GM21447 (cell line): ENCODE measurements at regions not wholly inside any gene's neighbourhood (a gene's known extent, or its start where the extent isn't known, plus 50 kb on each side); places are given as distances from the start of the nearest gene placed in this dataset.
"Not testable (repeated sequence)": the region's sequence is repeated elsewhere in the genome, so short reads cannot be mapped to it uniquely, and the experiment has no call there.

Experiments
- ATAC-seq: cut with Tn5 transposase; IDR thresholded peaks from one replicate; pipeline ENCODE4 v1.9.1; 2021; ENCODE audit not compliant: unreplicated experiment

GRCh38 chr14:22349281-22349680 lies 239.7 kb downstream of the DAD1 start:
- ATAC-seq, result not testable (repeated sequence)

GRCh38 chr14:22344673-22345072 lies 244.4 kb downstream of the DAD1 start:
- no peak for ATAC-seq

GRCh38 chr14:22344209-22344608 lies 244.8 kb downstream of the DAD1 start:
- not testable (repeated sequence) for ATAC-seq

- no peak for ATAC-seq
Measured at GRCh38 chr14:22341049-22341448, 248.0 kb downstream of the DAD1 start.

DNA sequence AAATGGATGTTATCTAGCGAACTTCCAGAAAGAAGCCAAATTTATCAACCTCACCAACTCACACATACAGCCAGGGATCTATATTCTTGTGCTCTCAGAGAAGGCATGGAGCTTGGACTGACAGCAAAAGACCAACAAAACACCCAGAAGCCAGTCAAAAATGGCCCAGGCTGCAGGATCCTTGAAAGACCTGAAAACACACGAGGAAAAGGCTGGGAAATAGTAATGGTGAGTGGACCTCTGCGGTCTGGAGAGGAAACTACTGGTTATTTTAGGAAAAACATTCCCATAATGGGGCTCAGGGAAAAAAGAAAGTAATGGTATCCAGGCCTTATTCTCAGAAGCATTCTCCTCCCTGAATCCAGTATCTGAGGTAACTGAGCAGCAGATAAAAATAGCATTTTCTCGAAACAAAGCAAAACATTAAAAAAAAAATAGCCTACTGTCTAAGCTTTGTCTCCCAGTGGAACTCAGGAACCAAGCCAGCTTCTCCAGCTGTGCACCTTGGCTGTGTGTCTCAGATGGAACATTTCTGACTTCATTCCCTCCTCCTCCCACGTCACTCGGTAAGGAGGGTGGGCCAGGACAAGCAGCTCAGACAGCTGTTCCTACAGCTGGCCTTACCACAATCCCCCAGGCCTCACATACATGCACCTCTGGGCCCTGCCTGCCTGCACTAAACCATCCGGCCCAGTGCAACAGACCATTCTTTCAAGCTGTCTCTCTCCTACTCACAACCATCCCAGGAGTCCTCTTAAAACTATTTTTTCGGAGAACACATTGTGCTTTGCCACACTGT lies 249.9 kb downstream of the DAD1 start:
- ATAC-seq, result no peak

- ATAC-seq, result no peak
Measured at GRCh38 chr14:22338381-22338780, 250.6 kb downstream of the DAD1 start.

DNA sequence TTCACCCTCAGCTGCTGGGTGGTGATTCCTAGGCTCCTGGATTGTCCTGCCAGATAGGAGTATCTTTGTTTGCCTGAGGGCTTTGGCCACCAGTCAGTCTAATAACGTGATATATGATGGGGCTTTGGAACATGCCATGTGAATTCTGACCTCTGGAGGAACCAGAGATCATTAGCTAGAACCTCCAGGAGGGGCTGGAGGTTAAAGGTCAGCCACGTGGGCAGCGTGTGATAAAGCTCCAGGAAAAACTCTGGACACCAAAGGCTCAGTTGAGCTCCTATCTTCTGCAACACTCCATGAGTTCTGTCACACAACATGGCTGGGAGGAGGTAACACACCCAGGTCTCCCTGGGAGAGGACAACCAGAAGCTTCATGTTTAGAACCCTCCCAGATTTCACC lies 251.1 kb downstream of the DAD1 start:
- no peak for ATAC-seq

DNA sequence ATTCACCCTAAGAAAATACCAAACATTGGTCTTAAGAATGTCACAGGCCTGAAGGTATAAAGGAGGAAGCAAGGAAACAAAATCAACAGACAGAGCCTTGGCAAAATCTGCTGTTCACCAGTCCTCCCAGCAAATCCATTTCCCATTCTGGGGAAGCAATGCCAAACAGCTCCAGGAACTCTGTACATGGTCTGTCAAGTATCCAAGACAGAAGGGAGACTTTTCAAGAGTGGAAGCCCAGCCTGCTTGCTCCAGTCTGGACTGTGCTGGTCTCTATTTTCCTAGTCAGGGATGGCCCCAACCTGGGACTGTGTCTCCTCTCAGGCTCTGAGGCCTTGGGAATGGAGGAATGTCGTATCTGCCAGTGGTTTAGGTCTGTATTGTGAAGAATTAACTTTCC lies 251.5 kb downstream of the DAD1 start:
- ATAC-seq, result no peak

DNA sequence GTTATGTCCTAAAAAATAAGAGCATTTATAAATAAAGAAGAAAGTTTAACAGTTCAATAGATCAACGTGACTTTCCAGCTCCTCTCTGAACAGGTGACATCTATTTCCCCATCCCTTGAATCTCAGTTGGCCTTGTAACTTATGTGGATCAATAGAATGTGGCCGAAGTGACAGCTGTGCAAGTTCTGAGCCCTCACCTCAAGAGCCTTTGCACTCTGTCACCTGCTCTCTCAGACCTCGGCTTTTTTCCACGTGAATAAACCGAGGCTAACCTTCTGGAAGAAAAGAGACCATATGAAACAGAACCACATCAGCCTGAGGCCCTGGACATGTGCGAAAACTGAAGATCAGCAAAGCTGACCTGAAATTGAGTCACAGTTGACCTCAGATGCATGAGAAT lies 253.0 kb downstream of the DAD1 start:
- ATAC-seq, result no peak

- ATAC-seq, result no peak
Measured at GRCh38 chr14:22334627-22335026, 254.4 kb downstream of the DAD1 start.

DNA sequence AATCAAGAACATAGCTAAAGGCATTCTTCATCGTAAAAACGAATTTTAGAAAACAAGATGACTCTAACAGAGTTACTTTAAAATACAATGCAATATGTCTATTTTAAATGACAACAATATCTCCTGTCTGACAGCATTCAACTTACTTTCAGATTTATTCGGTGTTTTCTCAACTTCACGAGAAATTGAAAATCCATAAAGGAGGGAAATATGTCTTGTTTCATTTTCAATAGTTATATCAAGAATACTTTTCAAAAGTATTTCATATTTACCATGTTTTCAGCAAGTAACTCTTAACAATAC lies 254.8 kb downstream of the DAD1 start:
- ATAC-seq, result no peak

GRCh38 chr14:22333422-22334274 lies 255.4 kb downstream of the DAD1 start:
- no peak for ATAC-seq

DNA sequence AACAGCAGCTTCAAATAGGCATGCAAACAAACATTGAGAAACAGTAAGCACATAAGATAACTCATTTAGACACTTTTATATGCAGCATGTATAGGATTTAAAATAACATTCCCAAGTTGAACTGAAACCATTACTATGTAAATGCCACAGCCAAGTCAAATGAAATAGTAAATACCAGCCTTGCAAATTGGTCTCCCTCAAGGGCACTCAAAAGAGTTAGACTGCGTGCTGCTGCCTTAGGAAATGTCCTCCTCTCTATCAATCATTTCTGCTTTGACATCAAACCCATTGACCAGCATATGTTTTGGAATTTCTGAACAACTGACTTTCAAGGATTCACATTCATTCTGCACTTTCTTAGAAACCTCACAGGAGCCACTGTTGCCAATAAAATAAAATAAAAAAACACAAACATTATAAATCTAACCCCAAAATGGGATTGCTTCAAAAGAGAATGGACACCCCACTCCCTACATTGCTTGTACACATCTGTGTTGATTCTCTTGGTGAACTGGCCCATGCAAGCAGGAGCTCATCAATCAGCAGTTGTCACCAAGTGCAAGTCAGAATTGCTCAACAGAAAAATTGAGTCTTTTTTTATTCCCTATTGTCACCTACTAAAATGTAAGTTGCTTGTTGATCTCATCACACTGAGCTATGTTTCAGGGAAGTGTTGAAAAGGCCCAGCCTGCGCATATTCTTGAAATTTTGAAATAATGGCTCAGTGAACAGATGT lies 256.2 kb downstream of the DAD1 start:
- no peak for ATAC-seq

DNA sequence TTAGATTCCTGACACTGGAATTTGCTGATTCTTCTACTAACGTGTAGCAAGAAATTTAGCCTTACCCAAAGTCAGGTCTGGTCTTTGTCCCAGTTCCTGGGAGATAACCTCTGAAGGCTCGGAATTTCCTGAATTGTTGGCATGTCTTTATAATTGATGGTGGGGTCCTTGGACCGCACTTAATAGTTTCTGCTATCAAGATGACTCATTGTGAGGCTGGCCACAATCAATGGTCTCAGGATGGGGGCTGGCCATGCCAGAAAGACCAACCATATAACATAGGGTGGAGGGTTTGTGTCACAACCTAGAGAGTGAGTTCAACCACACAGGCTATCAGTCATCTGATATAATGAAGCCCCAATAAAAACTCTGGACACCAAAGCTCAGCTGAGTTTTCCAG lies 259.7 kb downstream of the DAD1 start:
- ATAC-seq, result no peak

- ATAC-seq, result no peak
Measured at GRCh38 chr14:22325676-22326400, 263.2 kb downstream of the DAD1 start.

DNA sequence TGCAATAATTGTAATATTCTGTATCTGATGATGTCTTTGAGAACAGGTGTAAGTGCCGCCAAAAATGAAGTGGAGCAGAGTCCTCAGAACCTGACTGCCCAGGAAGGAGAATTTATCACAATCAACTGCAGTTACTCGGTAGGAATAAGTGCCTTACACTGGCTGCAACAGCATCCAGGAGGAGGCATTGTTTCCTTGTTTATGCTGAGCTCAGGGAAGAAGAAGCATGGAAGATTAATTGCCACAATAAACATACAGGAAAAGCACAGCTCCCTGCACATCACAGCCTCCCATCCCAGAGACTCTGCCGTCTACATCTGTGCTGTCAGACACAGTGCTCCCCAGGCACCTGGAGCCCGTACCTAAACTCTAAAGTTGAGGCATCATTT lies 268.7 kb downstream of the DAD1 start:
- ATAC-seq, result no peak

DNA sequence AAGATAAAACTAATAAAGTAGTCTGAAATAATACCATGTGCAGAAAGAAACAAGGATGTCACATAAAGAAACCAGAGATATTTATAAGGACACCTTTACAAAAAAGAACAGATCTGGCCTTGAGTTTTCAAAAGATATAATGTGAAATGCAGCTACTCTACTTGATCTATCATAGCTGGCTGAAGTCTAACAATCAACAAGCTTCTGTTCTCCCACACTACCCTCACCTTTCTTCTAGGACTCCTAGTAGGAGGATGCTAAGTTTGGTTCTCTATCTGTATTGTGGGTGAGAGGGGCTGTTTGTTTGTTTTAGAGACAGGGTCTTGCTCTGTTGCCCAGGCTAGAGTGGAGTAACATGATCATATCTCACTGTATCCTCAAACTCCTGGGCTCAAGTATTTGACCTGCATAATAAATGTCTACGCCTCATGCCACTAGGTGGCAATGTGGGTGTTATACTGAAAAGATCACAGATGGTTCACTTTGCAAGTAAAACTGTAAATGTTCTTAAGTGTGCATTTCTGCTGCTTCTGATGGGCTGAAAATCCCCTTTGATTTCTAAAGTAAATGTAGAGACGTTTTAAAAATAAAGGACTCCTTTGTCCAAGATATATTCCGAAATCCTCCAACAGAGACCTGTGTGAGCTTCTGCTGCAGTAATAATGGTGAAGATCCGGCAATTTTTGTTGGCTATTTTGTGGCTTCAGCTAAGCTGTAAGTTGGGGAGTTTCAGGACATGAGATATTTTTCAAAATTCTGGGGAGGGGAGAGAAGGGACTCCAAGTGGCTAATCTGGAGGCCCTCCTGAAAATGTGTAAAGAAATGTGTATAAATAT lies 269.3 kb downstream of the DAD1 start:
- no peak for ATAC-seq

GRCh38 chr14:22318951-22319350 lies 270.1 kb downstream of the DAD1 start:
- ATAC-seq, result no peak

DNA sequence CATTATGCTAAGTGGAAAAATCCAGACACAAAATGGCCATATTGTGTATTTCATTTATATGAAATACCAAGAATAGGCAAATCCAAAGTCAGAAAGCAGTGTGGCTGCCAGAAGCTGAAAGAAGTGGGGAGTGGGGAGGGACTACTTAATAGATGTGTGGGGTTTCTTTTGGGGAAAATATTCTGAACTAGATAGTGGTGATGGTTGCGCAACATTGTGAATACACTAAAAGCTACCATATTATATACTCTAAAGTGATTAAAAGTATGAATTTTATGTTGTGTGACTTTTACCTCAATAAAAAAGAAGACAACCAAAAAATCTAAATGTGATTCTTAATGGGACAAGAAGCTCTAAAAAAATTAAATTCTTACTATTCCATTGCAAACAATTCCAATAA lies 272.6 kb downstream of the DAD1 start:
- ATAC-seq, result no peak

- ATAC-seq, result no peak
Measured at GRCh38 chr14:22315336-22315735, 273.7 kb downstream of the DAD1 start.
